Hepatocyte (in vitro differentiated cells): ENCODE measurements at regions not wholly inside any gene's neighbourhood (a gene's known extent, or its start where the extent isn't known, plus 50 kb on each side); places are given as distances from the start of the nearest gene placed in this dataset.

Source experiments
- EZH2 ChIP-seq: fragments of 200-600 bp; sonication (generic); IDR thresholded peaks from 2 replicates; pipeline ENCODE4 v1.6.1; 2016; ENCODE audit warnings: antibody characterized with exemption, mild to moderate bottlenecking, borderline replicate concordance
- EZH2phosphoT487 ChIP-seq: fragments of 200-600 bp; sonication (generic); IDR thresholded peaks from one replicate; pipeline ENCODE4 v1.6.1; 2018; ENCODE audit warnings: antibody characterized with exemption, mild to moderate bottlenecking, low read depth, moderate library complexity; ENCODE audit not compliant: unreplicated experiment, severe bottlenecking
- TF ChIP-seq, protein P1 (sequence below): fragments of 200-600 bp; sonication (generic); IDR thresholded peaks from 2 replicates; pipeline ENCODE4 v1.5.1; 2016; ENCODE audit warnings: antibody characterized with exemption, mild to moderate bottlenecking; ENCODE audit not compliant: poor library complexity

DNA sequence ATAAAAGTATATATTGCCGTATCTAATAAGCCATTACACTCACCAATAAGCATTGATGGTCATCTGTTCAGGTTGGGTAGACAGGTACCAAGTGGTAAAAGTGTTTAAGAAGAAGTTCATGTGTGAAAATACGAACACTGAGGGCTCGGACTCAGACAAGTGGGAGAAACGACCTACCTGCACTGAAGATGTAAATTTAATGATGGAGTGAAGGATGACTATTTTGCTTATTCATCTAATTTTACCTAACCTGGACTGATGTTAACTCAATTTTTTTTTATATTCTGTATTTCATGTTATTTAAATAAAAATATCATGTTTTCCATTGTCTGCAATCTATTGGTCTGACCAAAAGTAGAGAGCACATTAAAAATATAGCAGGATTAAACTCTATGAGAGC, 469.1 kb upstream of the BTBD3 start:
- TF ChIP-seq, protein P1, sequence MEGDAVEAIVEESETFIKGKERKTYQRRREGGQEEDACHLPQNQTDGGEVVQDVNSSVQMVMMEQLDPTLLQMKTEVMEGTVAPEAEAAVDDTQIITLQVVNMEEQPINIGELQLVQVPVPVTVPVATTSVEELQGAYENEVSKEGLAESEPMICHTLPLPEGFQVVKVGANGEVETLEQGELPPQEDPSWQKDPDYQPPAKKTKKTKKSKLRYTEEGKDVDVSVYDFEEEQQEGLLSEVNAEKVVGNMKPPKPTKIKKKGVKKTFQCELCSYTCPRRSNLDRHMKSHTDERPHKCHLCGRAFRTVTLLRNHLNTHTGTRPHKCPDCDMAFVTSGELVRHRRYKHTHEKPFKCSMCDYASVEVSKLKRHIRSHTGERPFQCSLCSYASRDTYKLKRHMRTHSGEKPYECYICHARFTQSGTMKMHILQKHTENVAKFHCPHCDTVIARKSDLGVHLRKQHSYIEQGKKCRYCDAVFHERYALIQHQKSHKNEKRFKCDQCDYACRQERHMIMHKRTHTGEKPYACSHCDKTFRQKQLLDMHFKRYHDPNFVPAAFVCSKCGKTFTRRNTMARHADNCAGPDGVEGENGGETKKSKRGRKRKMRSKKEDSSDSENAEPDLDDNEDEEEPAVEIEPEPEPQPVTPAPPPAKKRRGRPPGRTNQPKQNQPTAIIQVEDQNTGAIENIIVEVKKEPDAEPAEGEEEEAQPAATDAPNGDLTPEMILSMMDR = no peak
- TF ChIP-seq EZH2 = no peak
- no peak for TF ChIP-seq EZH2phosphoT487
